ENCODE measurements at regions not wholly inside any gene's neighbourhood (a gene's known extent, or its start where the extent isn't known, plus 50 kb on each side); places are given as distances from the start of the nearest gene placed in this dataset.

DNA sequence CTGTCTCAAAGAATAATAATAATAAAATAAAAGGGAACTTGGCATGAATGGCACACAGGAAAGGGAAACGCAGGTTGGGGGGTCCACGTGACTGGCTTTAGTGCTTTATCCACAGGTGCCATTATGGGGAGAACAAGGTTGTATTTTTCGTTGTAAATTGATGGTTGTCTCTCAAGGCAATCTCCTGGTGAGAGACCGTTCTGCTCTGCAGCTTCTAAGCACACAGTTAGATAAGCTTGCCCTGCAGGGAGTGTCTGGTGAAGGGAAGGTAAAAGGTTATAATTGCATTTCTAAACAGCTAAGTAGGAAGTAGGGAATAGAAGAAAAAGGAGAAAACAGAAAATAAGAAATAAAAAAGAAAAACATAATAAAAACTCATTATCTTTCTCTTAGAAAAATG is 69.1 kb upstream of the CPSF6 start:
- Histone ChIP-seq H3K4me3 (ENCODE audit: low read depth, low read length, poor library complexity, severe bottlenecking) (no peak overlapping the region), H3K4me2 (ENCODE audit: low read length) (no peak overlapping the region), H3K27ac (ENCODE audit: low read depth, low read length, poor library complexity, severe bottlenecking) (no peak overlapping the region), H3K9me2 (ENCODE audit: insufficient read depth, low read length) (no peaks in the 10 kb centered on the region), H4K20me1 (ENCODE audit: insufficient read depth, low read length) (no peaks in the 10 kb centered on the region), H3K9me3 (ENCODE audit: low read length) (no peaks in the 10 kb centered on the region), H3K79me2 (ENCODE audit: insufficient read depth, low read depth, low read length) (no peaks in the 10 kb centered on the region), H3K36me3 (ENCODE audit: insufficient read depth, low read length) (no peaks in the 10 kb centered on the region), H3K4me1 (ENCODE audit: insufficient read depth, low read length, poor library complexity, severe bottlenecking) (no peaks in the 10 kb centered on the region), H2AFZ (ENCODE audit: low read length) (no peak overlapping the region)
- POLR2A ChIA-PET, result interaction anchor here (1.3 kb wide), 1 partner anchor 9 kb away, joined by 5 read pairs; no protein-coding TSS in a partner anchor
- intact Hi-C loops (cut with micrococcal nuclease; ENCODE audit: unreplicated experiment), result no loop called here
- no peak for DNase-seq (ENCODE audit: low spot score)
- CTCF ChIA-PET (ENCODE audit: unreplicated experiment), result no interaction called here
- no TSS peak for BruUV-seq (replicated peaks)
- no peak for TF ChIP-seq EZH2phosphoT487 (IDR thresholded peaks at IDR 0.05; ENCODE audit: borderline replicate concordance, low read depth, low read length)
- no peak for TF ChIP-seq CTCF (conservative IDR thresholded peaks at IDR 0.05; ENCODE audit: low read length)

- Histone ChIP-seq H4K20me1 (ENCODE audit: insufficient read depth, low read length) (no peaks in the 10 kb centered on the region), H3K79me2 (ENCODE audit: insufficient read depth, low read depth, low read length) (no peaks in the 10 kb centered on the region), H3K4me3 (ENCODE audit: low read depth, low read length, poor library complexity, severe bottlenecking) (no peak overlapping the region), H3K27ac (ENCODE audit: low read depth, low read length, poor library complexity, severe bottlenecking) (no peak overlapping the region), H2AFZ (ENCODE audit: low read length) (no peak overlapping the region), H3K4me1 (ENCODE audit: insufficient read depth, low read length, poor library complexity, severe bottlenecking) (no peaks in the 10 kb centered on the region), H3K36me3 (ENCODE audit: insufficient read depth, low read length) (no peaks in the 10 kb centered on the region), H3K4me2 (ENCODE audit: low read length) (no peak overlapping the region), H3K9me3 (ENCODE audit: low read length) (no peaks in the 10 kb centered on the region), H3K9me2 (ENCODE audit: insufficient read depth, low read length) (no peaks in the 10 kb centered on the region)
- POLR2A ChIA-PET, result interaction anchor here (0.5 to 1.5 kb wide), 2 partner anchors 9 to 102 kb away, joined by 3 to 6 read pairs; no protein-coding TSS in a partner anchor
- TF ChIP-seq EZH2phosphoT487 (IDR thresholded peaks at IDR 0.05; ENCODE audit: borderline replicate concordance, low read depth, low read length) (no peak), CTCF (conservative IDR thresholded peaks at IDR 0.05; ENCODE audit: low read length) (no peak)
- BruUV-seq (replicated peaks), result no TSS peak
- DNase-seq (ENCODE audit: low spot score), result no peak
- intact Hi-C loops (cut with micrococcal nuclease; ENCODE audit: unreplicated experiment), result no loop called here
- CTCF ChIA-PET (ENCODE audit: unreplicated experiment), result no interaction called here
Measured at GRCh38 chr12:69171881-69172280, 67.5 kb upstream of the CPSF6 start.

GRCh38 chr12:69172491-69172890 is 66.9 kb upstream of the CPSF6 start:
- CTCF ChIA-PET (ENCODE audit: unreplicated experiment), result no interaction called here

More at GRCh38 chr12:69172491-69172890, 66.9 kb upstream of the CPSF6 start:
- DNase-seq (ENCODE audit: low spot score), result no peak
- no peak for TF ChIP-seq EZH2phosphoT487 (IDR thresholded peaks at IDR 0.05; ENCODE audit: borderline replicate concordance, low read depth, low read length)
- no peak for TF ChIP-seq CTCF (conservative IDR thresholded peaks at IDR 0.05; ENCODE audit: low read length)
- Histone ChIP-seq H3K36me3 (ENCODE audit: insufficient read depth, low read length) (no peaks in the 10 kb centered on the region), H4K20me1 (ENCODE audit: insufficient read depth, low read length) (no peaks in the 10 kb centered on the region), H3K9me3 (ENCODE audit: low read length) (no peaks in the 10 kb centered on the region), H3K27ac (ENCODE audit: low read depth, low read length, poor library complexity, severe bottlenecking) (no peak overlapping the region), H3K79me2 (ENCODE audit: insufficient read depth, low read depth, low read length) (no peaks in the 10 kb centered on the region), H3K4me3 (ENCODE audit: low read depth, low read length, poor library complexity, severe bottlenecking) (no peak overlapping the region), H3K4me1 (ENCODE audit: insufficient read depth, low read length, poor library complexity, severe bottlenecking) (no peaks in the 10 kb centered on the region), H3K4me2 (ENCODE audit: low read length) (no peak overlapping the region), H2AFZ (ENCODE audit: low read length) (no peak overlapping the region), H3K9me2 (ENCODE audit: insufficient read depth, low read length) (no peaks in the 10 kb centered on the region)
- POLR2A ChIA-PET, result interaction anchor here (0.5 to 1.5 kb wide), 2 partner anchors 9 to 102 kb away, joined by 3 to 6 read pairs; no protein-coding TSS in a partner anchor
- intact Hi-C loops (cut with micrococcal nuclease; ENCODE audit: unreplicated experiment), result no loop called here
- BruUV-seq (replicated peaks), result no TSS peak
